HG03196 (cell line): ENCODE measurements at regions not wholly inside any gene's neighbourhood (a gene's known extent, or its start where the extent isn't known, plus 50 kb on each side); places are given as distances from the start of the nearest gene placed in this dataset.
"Not testable (repeated sequence)": the region's sequence is repeated elsewhere in the genome, so short reads cannot be mapped to it uniquely, and the experiment has no call there.

Experiments used
- ATAC-seq: cut with Tn5 transposase; IDR thresholded peaks from one replicate; pipeline ENCODE4 v1.9.1; 2021; ENCODE audit not compliant: unreplicated experiment

DNA sequence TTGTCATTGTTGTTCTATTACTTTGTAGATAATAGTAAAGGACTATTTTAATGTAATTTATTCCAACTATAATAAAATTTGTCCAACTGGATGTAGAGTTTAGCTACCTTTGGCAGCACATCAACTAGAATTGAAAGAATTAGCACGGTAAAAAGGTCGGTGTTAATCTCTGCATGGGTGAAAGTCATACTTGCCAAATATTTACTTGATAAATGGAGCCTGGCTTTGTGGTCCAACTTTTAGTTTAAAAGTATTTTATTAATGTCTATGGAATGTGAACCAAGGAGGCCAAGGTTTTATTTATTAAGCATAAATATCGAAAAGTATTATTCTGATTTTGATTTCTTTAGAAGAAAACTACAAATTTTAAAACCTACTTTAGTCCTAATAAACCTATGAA lies 1389.0 kb downstream of the PCDH9 start:
- ATAC-seq: no peak

DNA sequence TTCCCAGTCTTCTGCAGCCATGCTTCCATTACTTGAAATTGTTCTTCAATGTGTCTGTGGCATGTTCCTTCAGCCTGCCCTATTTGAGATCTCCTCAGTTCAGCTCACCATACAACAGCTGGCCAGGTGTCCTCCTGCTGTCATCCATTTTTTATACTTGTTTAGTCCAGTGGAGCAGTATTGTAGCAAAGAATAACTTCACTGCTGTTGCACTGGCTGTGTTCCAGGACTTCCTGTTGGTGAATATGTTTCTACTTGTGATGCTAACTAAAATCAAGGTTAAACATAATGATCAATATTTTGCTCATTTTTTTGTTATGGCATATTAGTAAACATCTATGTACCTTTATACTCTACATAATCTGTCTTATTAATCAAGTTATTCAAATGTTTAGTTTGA lies 1394.1 kb downstream of the PCDH9 start:
- ATAC-seq: no peak

DNA sequence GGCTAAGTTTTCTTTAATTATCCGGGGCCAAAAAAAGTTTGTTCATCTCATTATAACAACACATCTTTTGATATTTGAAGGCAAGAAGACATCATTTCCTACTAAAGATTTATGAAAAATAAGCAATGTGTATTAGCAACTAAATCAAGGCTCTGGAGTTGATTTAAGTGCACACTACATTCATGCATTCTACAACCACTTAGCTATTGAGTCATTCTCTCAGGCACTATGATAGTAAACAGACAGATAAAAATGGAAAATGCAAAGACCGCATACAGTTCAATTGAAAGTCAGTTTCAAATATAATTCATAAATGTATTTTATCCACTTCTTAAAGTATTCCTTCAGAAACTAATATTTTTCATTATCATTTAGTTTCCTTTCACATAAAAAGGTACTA lies 1395.2 kb downstream of the PCDH9 start:
- no peak for ATAC-seq

DNA sequence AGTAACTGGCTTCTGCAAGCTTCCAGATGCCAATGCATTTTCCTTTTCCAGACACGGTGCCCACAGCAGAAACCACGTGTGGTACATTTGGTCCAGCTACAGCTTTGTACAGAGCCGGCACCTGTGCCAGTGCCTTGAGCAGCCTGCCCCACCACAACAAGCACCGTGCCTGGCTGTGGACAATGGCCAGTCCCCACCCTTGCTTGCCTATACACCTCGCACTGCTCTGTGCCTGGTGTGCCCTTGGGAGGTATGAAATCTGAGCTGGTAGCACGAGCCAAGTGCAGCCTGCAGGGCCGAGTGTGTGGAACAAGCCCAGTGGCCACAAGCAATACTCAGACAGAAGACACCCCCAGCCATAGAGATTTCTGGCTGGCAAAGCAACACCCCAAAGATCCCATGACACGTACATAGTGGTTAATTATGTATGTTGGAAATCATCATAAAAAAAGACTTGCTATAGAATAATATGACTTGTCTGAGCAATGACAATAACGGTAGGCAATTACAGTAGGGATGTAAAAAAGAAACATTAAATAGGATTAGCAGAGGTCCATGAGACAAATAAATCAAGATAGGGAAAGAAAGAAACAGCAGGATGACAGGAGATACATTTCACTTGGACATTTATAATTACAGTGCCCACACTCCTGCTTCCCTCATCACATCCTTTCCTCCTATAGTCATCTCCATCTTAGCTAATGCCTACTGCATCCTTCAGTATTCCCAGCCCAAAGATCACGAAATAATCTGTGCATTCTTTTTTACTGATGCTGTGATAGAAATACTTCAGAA lies 1399.5 kb downstream of the PCDH9 start:
- ATAC-seq: no peak

DNA sequence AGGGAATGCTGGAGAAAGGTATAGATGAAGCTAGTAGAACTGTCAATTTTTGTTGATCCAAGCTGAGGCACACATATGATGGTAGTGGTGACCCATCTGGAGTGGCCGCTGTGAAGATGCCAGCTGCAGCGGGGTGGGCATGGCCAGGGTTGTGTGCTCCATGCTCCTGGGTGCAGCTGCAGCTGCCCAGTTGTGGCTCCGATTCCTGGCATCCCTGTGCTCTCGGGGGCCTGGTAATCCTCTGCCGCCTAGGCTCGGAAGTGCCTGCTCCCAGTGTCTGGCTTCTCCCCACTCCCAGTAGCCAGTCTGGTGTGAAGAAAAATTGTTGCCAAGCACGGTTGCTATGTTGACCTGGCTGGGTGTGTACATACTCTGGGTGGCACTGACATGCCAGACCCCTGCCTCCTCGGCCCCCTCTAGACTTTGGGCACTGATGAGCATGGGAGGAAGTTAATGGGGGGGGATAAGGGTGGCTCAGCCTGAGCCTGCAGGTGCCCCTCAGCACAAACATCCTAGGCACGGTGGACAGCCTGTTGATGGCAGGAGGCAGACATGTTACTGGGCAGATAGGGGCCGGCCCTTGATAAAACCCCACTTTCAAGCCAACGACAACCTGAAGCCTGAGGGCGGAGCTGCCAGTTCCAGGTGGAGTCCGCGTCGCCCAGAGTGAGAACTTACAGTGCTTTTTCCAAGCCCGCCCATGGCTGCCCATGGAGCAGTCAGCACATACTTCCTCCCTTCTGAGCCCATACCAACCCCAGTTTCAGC lies 1400.7 kb downstream of the PCDH9 start:
- ATAC-seq: no peak

DNA sequence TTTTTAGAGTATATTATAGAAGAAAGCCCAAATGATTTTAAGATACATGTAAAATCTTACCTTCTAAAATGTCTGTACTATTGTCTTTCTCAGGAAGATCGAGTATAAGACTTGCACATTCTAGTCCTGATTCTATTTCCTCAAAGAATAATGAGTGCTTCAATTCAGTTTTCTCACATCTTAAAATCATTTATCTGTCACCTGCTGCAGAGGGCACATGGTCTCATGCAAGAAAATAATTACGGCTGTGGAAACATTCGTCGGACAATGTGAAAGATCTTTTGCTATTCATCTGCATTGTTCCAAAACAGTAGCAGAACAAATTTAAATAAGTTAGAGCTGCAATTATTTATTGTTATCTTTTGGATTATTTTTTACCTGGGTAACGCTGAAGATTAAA lies 1403.5 kb downstream of the PCDH9 start:
- no peak for ATAC-seq

DNA sequence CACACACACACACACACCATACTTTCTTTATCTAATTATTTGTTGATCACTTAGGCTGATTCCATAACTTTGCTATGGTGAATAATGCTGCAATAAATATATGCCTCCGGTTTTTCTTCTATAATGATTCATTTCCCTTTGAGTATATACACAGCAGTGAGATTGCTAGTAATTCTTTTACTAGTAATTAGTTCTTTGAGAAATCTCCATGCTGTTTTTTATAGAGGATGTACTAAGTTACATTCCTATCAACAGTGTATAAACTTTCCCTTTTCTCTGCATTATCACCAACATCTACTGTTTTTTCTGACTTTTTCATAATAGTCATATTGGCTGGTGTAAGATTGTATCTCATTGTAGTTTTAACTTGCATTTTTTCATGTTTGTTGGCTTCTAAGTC lies 1405.1 kb downstream of the PCDH9 start:
- ATAC-seq: no peak

DNA sequence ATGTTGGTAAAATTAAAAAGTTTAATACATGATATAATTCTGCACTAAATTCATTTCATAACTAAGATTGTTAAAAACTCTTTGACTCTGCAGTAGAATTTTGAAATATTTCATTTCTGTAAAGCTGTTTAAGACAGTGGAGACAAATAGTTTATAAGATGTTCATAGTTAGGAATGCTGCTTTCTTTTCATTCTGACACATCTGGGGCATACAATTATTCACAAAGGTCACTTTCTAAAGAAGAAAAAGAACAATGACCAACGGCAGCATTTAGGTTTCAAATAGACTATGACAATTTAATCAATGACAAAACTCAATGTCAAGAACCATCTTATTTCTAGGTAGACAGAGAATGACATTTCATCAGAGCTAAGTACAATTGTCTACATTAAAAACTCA lies 1422.1 kb downstream of the PCDH9 start:
- ATAC-seq: no peak

DNA sequence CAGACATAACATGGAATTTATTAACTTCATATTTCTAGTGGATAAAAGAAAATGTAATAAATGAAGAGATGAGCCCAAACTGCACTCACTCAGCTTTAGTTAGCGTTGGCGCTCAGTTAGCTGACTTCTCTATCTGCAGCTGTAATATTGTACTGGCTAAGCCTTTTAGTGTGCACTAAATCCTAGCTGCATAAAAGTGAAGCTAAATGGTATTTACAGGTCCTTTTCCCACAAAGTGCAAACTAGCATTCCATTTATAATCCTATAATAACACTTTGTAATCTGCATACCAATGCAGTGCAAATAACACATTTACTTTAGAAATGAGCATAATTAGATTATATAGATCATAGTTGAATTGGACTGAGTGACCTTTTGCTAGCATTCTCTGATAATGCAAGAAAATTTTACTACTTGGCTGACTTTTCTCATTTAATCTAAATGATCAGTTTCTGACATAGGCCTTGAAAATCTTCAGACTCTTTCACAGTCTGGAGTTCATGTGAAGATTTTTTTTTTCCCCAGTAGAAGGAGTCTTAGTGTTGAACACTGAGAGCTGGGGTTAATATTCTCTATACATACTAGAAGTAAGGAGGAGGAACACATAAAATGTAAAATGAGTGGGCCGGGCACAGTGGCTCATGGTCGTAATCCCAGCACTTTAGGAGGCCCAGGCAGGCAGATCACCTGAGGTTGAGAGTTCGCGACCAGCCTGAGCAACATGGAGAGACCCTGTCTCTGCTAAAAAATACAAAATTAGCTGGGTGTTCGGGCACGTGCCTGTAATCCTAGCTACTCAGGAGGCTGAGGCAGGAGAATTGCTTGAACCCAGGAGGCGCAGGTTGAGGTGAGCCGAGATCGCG lies 1426.4 kb downstream of the PCDH9 start:
- no peak for ATAC-seq

DNA sequence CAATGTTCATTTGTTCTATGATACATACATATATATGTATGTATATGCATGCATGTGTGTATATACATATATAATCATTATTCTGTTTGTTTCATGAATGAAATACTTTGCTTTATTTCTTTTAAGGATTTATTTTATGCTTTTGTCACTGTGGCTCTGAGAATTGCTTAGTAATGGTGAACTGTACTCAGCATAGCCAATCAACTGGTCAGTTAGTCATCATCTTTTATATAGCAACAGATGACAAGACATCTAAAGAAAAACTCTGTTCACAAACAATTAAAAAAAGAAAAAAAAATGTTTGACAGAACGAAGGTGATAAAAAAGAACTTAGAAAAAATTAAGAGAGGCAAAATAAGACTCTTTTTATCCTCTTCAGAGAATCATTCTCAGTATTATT lies 1440.3 kb downstream of the PCDH9 start:
- no peak for ATAC-seq

DNA sequence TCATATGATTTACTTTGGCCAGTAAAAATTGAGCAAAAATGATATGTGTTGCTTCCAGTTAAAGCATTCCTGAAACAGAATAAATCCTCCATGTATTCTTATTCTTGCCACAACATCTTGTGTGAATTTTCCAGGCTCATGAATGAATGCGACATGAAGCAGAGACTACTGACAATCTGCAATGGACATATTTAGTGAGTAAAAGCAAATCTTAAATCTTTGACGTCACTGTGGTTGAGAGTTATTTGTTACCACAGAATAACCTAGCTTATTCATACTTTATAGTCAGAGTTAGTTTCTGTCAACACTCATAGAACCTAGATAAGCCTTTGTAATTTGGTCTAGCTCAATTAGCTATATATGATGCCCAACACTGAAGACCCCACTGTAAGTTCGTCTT lies 1443.1 kb downstream of the PCDH9 start:
- ATAC-seq: no peak

DNA sequence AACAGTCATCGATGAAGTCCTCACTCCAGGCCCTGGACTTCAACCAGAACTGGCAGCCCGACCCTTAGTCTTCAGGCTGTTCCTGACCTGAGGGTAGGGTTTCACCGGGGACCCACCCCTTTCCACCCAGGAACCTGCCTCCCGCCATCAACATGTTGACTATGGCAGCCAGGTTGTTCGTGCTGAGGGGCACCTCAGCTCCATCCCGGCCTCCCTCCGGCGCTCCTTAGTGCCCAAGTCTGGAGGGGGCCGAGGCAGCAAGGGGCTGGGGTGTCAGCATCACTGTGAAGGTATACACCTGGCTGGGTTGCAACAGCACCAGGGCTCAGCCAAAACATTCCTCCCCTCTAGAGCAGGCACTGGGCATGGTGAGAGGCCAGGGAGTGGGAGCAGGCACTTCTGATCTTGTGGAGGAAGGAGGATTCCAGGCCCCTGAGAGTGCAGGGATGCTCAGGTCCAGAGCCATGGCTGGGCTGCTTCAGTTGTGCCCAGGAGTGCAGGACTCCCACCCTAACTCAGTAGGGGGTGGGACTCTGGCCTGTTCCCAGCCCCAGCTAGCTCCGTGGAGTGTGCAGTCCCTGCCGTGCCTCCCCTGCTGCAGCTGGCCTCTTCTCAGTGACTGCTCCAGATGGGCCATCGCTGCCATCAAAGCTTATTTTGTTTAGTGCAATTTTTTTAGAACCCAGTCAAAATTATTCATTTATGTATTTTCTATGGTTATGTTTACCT lies 1445.9 kb downstream of the PCDH9 start:
- no peak for ATAC-seq

DNA sequence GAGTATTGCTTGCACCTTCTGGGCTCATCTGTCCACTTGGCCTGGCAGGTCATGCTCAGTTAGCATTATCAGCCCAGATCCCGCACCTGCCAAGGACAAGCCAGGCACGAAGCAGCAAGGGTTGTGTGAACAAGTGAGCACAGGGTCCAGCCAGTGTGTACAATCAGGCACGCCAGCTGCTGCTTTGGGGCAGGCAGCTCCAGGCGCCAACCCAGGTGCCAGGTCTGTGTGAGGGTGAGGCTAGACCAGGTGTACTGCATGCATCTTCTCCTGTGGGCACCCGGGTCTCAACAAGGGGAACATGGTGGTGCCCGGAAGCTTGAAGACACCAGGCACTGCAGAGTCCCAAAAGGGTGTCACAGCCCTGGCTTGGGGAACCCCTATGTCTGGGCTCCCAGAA lies 1446.8 kb downstream of the PCDH9 start:
- ATAC-seq: no peak

DNA sequence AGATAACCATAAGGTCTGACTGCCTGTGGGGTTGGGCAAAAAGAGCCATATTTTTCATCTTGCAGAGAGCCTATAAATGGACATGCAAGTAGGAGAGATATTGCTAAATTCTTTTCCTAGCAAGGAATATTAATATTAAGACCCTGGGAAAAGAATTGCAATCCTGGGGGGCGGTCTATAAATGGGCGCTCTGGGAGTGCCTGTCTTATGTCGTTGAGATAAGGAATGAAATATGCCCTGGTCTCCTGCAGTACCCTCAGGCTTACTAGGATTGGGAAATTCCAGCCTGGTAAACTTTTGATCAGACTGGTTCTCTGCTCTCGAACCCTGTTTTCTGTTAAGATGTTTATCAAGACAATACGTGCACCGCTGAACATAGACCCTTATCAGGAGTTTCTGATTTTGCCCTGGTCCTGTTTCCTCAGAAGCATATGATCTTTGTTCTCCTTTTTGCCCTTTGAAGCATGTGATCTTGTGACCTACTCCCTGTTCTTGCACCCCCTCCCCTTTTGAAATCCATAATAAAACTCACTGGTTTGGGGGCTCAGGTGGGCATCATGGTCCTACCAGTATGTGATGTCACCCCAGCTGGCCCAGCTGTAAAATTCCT lies 1458.3 kb downstream of the PCDH9 start:
- ATAC-seq: not testable (repeated sequence)

DNA sequence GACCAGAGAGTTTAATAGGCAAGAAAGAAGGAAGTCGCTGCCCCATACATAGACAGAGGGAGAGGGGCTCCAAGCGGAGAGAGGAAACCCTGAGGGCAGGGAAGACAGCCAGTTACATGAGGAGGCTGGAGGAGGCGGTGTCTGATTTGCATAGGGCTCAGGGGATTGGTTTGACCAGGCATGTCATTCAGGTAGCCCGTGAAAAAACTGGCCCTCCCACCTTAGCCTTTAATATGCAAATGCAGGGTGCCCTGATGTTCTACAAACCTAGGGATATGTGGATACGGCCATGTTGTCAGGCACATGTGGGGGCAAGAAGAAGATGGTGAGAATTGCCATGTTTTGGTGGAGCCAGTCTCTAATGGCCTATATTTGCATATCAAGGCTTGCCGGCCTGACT lies 1461.6 kb downstream of the PCDH9 start:
- ATAC-seq: no peak

DNA sequence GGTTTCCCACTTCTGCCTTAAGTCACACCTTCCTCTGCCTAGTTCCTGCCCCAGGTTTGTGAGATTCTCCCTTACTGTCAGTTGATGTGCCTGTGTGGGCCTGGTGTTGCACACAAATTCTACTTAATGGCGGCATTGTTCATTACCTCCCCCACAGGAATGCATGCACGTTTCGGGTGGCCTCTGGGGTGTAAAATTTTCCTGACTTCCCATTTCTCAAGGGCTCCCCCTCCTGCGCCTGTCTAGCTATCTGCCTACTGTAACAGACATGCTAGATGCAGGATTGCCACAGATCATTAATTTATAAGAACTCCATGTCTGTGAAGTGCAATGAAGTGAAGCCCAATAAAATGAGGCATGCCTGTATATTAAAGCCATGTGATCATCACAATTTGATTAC lies 1466.3 kb downstream of the PCDH9 start:
- ATAC-seq: no peak

DNA sequence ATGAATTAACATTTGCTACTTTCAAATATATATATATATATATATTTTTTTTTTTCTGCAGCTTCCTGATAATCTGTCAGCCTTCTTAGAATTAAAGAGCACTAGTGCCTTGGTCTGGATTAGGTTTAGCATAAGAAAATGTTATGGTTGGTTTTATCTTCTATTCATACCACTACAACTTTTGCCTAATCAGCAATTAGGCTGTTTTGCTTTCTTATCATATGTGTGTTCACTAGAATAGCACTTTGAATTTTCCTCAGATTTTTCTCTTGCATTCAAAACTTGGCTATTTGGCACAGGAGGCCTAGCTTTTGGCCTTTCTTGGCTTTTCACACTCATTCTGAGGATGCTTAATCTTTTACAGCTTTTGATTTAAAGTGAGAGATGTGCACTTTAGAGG lies 1468.1 kb downstream of the PCDH9 start:
- ATAC-seq: no peak

DNA sequence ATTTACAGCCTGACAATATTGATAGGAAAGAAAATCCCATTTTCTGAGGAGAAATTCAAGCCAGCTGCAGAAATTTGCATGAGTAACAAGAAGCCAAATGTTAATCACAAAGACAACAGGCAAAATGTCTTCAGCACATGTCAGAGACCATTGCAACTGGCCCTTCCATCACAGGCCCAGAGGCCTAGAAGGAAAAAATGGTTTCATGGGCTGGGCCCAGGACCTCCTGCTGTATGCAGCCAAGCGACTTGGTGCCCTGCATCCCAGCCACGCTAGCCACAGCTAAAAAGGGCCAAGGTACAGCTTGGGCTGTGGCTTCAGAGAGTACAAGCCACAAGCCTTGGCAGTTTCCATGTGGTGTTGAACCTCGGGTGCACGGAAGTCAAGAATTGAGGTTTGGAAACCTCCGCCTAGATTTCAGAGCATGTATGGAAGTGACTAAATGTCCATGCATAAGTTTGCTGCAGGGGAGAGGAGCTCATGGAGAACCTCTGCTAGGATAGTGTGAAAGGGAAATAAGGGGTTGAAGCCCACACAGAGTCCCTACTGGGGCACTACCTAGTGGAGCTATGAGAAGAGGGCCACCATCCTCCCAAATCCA lies 1474.0 kb downstream of the PCDH9 start:
- ATAC-seq: no peak

DNA sequence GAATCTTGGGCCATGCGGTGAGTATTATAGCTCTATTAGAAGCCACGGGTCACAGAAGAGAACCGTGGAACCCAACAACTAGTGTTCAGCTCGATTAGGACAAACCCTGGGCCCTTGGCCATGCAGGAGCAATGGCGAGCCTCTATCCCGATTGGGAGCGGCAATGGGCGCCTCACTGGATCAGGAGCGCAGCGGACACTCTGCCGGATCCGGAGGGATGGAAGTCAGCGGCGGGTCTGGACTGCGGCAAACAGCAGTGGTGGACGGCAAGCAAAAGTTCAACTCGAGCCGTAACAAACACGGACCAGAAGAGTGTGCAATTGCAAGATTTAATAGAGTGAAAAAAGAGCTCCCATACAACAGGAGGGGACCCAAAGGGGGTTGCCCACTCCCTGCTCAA lies 1481.9 kb downstream of the PCDH9 start:
- ATAC-seq: no peak

DNA sequence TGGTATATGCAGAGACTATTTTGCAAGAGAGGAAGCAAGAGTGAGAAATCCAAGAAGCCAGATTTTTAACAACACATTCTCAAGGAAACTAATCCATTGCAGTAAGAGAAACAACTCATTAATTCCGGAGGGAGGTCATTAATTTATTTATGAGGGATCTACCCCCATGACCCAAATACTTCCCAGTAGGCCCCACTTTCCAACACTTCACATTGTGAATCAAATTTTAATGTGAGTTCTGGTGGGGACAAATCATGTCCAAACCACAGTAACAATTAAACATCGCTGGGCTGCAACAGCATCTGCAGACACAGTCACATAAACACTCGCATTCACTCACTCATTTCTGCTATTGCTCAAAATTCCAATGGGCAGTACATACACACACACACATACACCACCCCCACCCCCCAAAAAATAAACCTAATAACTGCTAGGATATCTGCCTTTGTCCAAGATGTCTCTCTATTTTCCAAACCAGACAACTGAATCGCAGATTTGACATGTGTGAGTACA lies 1483.7 kb downstream of the PCDH9 start:
- ATAC-seq: no peak
